Kidney epithelial cell (primary cell): ENCODE measurements at regions not wholly inside any gene's neighbourhood (a gene's known extent, or its start where the extent isn't known, plus 50 kb on each side); places are given as distances from the start of the nearest gene placed in this dataset.

ENCODE experiments used
- DNase-seq: peaks from one replicate; pipeline ENCODE4 v3.0.0-alpha.2; 2010; ENCODE audit warnings: low read depth
- H3K27me3 ChIP-seq: 2 replicates; pipeline ENCODE4 v1.6.0; 2011; ENCODE audit warnings: low read length; ENCODE audit not compliant: control insufficient read depth, insufficient read depth
- H3K36me3 ChIP-seq: 2 replicates; pipeline ENCODE4 v1.5.1; 2011; ENCODE audit warnings: low read length; ENCODE audit not compliant: control insufficient read depth, insufficient read depth
- H3K4me3 ChIP-seq: 2 replicates; pipeline ENCODE4 v1.5.1; 2011; ENCODE audit warnings: low read depth, mild to moderate bottlenecking, control low read depth, low read length
- TF ChIP-seq, protein P1 (sequence below): IDR thresholded peaks from 2 replicates; pipeline ENCODE4 v1.5.1; 2011; ENCODE audit warnings: mild to moderate bottlenecking, moderate library complexity, low read length, control low read depth, inconsistent platforms; ENCODE audit not compliant: insufficient read depth, poor library complexity, severe bottlenecking

DNA sequence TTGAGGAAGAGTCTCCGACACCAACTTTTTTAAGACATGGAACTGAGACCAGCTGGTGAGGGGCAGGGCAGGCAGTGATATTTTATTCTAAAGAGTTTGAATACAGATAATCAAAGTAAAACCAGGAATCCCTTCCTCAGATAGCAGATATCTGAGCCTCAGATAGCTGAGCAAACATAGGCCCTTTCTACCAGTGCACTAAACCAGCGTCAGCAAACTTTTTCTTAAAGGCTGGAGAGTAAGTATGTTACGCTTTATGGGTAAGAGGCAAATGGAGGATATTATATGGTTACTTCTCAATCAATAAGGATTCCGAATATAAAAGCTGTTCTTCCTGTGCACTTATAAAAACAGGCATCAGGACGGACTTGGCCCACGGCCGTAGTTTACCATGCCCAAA, 73.9 kb downstream of the WNT5A start:
- TF ChIP-seq, protein P1, sequence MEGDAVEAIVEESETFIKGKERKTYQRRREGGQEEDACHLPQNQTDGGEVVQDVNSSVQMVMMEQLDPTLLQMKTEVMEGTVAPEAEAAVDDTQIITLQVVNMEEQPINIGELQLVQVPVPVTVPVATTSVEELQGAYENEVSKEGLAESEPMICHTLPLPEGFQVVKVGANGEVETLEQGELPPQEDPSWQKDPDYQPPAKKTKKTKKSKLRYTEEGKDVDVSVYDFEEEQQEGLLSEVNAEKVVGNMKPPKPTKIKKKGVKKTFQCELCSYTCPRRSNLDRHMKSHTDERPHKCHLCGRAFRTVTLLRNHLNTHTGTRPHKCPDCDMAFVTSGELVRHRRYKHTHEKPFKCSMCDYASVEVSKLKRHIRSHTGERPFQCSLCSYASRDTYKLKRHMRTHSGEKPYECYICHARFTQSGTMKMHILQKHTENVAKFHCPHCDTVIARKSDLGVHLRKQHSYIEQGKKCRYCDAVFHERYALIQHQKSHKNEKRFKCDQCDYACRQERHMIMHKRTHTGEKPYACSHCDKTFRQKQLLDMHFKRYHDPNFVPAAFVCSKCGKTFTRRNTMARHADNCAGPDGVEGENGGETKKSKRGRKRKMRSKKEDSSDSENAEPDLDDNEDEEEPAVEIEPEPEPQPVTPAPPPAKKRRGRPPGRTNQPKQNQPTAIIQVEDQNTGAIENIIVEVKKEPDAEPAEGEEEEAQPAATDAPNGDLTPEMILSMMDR = no peak
- Histone ChIP-seq H3K27me3 (no peaks in the 10 kb centered on the region), H3K36me3 (no peaks in the 10 kb centered on the region), H3K4me3 (no peak overlapping the region)
- no peak for DNase-seq

DNA sequence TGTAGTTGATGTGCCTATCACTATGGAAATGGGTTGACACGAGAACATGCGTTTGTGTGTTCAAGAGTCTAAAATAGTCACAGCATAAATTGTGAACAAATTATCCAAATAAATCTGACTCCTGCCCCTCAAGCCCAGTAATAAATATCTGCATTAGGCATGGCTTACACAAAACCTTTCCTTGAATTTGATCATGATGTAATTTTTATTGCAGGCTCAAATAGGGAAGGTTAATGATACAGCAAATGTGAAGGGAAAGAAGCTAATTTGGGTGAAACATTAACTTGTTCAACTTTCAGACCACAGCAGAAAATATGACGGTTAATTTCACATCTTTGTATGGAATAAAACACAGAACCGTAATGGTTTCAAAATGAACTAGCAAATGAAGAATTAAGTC, 74.6 kb downstream of the WNT5A start:
- H3K4me3 ChIP-seq = no peak overlapping the region
- no peak for DNase-seq
- TF ChIP-seq, protein P1 = no peak
- H3K27me3 ChIP-seq = no peaks in the 10 kb centered on the region
- H3K36me3 ChIP-seq = no peaks in the 10 kb centered on the region

DNA sequence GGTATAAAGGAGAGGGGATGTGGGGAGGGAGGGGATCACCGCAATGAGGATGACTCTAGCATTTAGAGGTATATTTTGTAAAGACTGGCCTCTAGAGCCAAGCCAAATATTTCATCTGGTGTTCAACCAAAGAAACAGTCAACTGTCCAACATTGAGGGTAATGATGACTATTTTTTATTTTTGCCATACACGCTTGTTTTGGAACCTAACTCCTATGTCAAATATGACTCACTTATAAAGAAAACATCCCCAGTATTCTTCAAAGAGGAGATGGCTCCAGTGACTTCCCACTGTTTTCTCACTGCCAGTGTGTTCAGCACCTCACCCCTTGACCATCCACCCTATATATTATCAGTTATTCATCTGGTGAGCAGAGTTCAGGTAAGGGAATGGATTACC, 77.3 kb downstream of the WNT5A start:
- Histone ChIP-seq H3K36me3 (no peaks in the 10 kb centered on the region), H3K27me3 (no peaks in the 10 kb centered on the region), H3K4me3 (no peak overlapping the region)
- TF ChIP-seq, protein P1 = no peak
- DNase-seq = no peak

DNA sequence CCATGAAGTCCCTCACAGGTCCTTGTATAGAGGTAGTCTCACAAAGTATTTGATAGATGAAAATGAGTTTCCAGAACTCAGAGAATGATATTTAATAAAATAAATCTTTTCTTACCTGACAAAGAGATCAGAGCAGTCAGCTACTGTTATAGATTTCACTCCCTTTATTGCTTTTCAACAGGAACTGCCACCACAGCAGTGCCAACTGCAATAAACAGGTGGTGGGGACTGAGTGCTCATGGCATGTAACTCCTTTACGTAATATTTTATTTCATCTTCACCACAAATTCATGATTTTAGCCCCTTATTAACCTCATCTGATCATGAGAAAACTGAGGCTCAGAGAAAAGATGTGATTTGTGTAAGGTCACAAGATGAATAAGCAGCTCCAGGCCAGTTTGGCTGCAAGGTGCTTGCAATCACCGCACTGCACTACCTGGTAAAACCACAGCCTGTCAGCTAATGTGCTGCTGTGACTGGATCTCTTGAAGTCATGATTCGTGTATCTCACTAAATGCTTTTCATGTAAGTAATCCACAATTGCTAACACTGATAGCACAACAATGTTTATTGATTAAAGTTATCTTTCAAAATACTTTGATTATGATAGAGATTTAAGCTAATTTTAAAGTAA, 78.8 kb downstream of the WNT5A start:
- no peak for DNase-seq
- no peaks in the 10 kb centered on the region for H3K27me3 ChIP-seq
- H3K4me3 ChIP-seq = no peak overlapping the region
- H3K36me3 ChIP-seq = no peaks in the 10 kb centered on the region
- TF ChIP-seq, protein P1 = no peak

DNA sequence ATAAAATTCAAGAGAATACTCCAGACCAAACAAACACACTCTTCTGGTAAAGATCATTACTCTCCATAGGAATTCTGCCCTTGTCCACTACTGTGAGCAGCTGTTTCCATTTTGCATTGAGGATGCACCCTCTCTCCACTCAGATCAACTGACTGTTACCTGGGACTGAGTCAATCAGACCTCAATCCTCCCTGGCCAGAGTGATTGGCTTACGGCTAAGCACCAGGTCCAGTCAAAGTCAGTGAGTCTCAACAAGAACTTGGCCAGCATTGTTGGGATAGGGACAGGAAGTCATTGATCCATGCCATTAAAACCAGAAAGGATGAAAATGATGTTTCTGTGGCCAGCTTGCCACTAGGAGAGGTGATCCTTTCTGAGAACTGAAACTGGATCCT, 79.7 kb downstream of the WNT5A start:
- no peak for DNase-seq
- H3K27me3 ChIP-seq = no peaks in the 10 kb centered on the region
- H3K4me3 ChIP-seq = no peak overlapping the region
- TF ChIP-seq, protein P1 = no peak
- no peaks in the 10 kb centered on the region for H3K36me3 ChIP-seq

DNA sequence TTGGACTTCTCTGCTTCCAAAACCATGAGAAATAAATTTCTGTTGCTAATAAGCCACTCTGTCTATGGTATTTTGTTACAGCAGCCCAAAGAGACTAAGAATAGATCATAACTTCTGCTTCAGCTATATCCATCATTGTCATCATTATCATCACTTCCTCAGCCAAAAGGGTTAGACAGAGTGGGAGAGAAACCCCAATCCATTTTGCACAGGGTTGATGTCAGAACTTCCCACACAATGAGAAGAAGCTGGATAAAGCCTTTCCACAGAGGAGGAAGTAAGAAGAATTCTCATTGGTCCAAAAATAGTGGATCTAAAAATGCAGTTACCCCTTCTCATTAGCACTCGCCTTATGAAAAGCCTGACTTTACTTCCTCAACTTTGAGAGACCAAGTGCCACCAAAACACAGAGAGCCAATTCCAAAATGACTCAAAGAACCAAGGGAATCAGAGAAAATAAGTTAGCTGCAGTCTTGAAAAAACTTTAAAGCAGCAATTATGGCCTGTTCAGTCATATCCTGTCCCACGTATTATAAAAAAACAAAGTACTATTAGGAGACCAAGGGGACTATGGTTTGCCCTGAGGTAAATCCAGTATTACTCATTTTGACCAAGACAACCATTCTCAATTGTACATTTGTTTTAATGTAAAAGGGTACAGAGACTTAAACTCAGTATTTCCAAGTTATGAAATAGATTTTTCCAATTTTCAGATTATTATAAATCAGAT, 80.2 kb downstream of the WNT5A start:
- Histone ChIP-seq H3K27me3 (no peaks in the 10 kb centered on the region), H3K4me3 (no peak overlapping the region), H3K36me3 (no peaks in the 10 kb centered on the region)
- TF ChIP-seq, protein P1 = no peak
- DNase-seq = no peak
